ENCODE measurements at regions not wholly inside any gene's neighbourhood (a gene's known extent, or its start where the extent isn't known, plus 50 kb on each side); places are given as distances from the start of the nearest gene placed in this dataset.

- no peak for DNase-seq
Observed at GRCh38 chr3:150081084-150081483, 110.4 kb upstream of the PFN2 start.

- DNase-seq = no peak
Observed at GRCh38 chr3:150080058-150080730, 109.5 kb upstream of the PFN2 start.

- no peak for DNase-seq
Observed at GRCh38 chr3:150079029-150079739, 108.5 kb upstream of the PFN2 start.

GRCh38 chr3:150077581-150078247, 107.0 kb upstream of the PFN2 start:
- no peak for DNase-seq

- DNase-seq = no peak
Observed at GRCh38 chr3:150077107-150077506, 106.4 kb upstream of the PFN2 start.

DNA sequence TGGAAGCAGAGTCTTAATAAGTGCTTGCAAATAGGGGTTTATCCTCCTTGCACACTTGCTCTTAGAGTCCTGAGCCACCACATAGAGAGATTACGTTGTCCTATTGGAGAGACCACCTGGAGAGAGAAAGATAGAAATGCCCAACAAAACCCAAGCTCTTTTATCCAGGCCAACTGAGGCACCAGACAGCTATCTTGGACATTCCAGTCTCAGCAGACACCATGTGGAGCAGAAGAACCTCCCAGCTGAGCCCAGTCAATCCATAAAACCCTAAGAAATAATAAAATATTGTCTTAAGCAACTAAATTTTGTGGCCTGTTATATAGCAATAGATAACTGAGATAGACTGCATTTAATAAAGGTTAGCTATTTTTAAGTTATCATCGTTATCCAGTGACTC, 105.7 kb upstream of the PFN2 start:
- DNase-seq = no peak

DNA sequence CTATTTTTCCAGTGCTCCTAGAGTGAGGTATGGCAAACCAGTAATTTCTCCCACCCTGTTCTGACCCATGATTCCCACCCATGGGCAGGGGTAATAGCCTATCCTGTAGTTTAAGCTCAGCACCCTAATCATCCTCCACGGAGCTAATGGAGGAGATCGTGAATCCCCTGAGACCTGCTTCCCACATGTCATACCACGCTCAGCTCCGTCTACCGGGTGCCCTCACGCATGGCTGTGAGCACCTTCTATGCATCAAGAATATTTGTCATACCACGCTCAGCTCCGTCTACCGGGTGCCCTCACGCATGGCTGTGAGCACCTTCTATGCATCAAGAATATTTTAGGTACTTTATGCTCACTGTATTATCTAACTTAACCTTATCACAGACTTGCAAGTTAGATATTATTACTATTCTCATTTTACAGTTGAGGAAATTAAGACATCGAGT, 104.7 kb upstream of the PFN2 start:
- no peak for DNase-seq

GRCh38 chr3:150074697-150075416, 104.2 kb upstream of the PFN2 start:
- DNase-seq = no peak

DNA sequence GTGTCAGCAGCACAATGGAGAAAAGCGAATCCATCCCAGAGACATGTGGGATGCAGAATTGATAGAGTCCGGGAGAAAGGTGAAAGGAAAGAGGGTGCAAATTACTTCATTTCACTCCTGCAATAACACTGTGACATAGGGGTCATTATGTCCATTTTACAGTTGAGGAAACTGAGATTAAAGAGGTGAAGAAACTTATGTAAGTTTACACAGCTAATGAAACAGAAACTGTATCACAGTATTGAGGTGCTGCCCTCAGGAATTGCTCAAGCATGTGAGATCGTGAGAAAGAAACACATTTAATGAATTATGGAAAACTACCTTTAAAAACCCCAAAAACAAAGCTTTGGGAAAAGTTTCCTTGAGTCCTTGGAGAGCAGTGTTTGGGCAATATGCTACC, 103.6 kb upstream of the PFN2 start:
- no peak for DNase-seq

GRCh38 chr3:150073513-150073912, 102.8 kb upstream of the PFN2 start:
- no peak for DNase-seq

DNA sequence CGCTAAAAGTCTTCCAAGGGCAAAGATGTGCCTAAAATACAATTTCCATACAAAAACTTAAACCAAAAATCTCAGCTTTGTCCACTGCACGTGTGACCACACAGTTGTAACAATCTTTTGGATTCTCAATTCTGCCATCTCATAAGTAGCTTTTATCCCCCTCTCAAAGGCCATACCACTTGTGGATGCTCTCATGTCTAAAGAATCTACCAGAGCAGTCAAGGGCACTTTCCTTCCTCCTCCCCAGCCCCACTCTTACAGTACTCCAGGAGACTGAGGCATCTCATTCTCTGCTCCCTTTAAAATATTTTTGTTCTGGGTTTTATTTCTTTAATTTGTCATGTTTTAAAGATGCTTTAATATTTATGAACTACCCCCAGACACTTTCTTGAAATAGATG, 102.3 kb upstream of the PFN2 start:
- DNase-seq = no peak

DNA sequence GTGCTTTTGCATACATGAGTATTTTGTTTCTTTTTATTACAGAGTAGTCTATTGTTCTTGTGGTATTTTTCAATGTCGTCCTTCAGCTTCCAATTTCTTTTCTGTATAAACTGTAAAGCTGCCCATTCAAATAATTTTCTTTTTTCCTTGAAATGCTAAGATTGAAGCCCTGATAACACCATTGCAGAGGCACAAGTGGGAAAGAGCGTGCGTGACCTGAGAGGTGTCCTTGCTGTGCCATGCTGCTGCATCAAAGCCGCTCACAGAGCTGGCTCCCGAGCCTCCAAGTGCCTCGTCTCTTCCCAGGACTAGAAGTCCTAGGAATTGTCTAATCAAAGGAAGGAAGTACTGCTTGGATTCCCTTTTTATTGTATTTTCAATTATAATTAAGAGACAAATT, 101.9 kb upstream of the PFN2 start:
- DNase-seq = no peak

DNA sequence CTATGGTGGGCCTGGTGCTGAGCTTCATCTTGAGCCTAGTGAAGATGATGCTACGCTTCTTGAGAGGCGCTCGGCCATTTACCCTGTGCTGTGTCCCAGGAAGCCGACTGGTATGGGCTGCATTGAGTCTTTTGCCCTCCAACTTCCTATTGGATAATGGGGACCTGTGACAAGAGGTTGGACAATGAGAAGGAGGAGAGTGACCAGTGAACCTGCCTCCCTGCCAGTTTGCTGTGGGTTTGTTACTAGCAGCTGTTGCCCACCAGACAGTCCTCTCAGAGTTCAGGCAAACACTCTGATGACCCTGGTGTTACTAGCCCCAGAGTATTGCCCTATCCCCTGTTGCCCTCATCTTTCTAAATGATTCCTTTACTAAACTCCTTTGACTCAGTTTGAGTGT, 99.6 kb upstream of the PFN2 start:
- no peak for DNase-seq

DNA sequence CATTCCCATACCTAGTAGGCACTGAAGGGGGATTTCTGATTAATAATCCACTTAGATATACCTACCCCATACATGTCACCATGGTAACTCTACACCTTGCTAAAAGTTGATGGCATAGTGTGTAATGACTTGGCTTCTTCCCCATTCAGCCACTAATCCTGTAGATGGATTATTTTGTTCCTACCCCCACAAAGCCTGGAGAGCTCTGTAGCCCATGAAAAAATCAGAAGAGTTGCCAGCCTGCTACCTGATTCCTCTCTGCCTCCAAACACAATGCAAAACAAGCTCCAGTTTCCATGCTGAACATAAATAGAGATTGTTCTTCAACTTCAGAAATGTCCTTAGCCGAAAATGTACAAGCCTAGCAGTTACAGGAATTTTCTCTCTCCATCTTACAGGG, 98.9 kb upstream of the PFN2 start:
- DNase-seq = no peak

- no peak for DNase-seq
Observed at GRCh38 chr3:150069154-150069527, 98.4 kb upstream of the PFN2 start.

DNA sequence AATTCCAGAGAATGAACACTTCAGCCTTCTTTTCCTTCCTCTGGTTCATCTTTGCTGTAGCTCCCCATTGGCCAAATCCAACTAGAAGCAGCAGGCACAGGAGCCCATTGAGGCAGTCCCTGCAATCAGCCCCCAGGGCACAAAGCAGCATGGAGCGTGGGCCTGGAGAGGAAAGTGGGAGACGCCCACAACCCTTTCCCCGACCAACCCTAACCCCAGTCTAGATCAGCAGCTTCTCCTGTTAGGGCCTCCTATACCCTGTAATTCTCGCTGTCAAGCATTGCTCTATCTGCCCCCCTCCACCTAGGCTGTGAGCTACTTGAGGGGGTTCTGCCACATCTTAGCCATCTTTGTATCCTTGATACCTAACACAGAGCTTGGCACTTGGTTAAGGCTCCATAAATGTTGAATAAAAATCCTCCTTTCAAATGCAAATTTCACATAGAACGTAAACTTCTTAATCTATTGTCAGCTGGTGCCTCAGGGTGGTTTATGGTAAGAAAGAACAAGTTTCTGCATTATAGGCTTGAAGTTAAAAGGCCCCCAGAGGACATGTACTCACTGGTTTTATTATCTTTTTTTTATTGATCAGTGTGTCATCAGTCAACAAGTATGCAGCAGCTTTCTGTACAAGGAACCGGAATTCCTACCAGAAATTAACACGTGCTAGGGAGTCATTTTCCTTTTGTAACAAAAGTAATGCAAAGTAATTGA, 97.9 kb upstream of the PFN2 start:
- no peak for DNase-seq

GRCh38 chr3:150067561-150067960, 96.9 kb upstream of the PFN2 start:
- DNase-seq = no peak

GRCh38 chr3:150064971-150065370, 94.3 kb upstream of the PFN2 start:
- DNase-seq = no peak

DNA sequence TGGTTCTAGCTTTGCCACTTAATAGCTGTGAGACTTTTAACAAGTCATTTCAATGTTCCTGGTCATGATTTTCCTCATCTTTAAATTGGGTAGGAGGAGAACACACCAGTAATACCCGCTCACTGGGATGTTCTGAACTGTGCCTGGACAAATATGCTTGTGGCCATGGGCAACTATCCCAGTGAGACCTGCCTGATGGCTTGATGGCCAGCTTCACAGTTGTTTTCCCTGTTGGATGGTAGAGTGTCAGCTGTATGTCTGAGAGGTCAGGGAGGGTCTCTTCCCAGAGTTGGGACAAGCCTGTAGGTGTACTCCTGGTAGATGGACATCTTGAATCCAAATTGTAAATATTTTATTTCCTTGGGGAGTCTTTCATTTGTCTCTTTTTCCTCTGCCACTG, 92.5 kb upstream of the PFN2 start:
- no peak for DNase-seq

DNA sequence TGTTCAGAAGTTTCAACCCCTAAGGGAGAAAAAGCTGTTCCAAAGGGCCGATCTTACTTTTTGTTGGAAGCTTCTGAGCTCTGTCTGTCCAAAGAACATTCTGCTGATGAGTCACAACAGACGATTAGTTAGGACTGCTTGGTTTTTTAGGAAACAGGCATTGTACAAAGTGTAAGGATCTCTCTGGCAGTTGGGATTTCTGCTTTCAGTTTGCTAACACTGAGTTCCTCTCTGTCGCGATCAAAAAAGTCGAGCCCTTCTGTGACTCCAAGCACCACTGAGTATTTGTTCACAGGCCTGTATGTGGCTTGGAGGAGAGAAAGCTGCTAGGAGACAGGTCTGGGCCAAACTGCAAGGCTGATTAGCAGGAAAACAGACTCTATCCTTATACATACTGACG, 91.8 kb upstream of the PFN2 start:
- DNase-seq = peak in 1 of 2 donors; percentile 19

GRCh38 chr3:150061288-150062024, 90.8 kb upstream of the PFN2 start:
- no peak for DNase-seq

DNA sequence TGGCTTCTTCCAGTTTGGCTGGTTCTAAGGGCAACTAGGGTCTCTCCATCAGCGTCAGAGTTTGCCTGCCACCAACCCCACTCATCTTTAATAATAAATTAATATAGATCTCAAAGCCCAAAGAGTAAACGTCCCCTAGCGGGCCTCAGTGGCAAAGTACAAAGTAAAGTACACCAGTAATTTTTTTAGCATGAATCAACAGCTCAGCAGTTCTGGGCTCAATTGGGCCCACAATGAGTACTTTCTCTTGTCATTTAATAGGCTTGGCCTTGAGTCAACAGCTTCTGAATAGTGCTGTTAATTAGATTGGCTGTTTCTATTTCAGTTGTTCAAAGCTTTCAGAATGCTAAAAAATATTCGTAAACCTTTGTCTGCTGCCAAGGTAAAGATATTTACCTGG, 89.0 kb upstream of the PFN2 start:
- peak in 1 of 2 donors; percentile 58 for DNase-seq
